ENCODE measurements at regions not wholly inside any gene's neighbourhood (a gene's known extent, or its start where the extent isn't known, plus 50 kb on each side); places are given as distances from the start of the nearest gene placed in this dataset.
"Not testable (repeated sequence)": the region's sequence is repeated elsewhere in the genome, so short reads cannot be mapped to it uniquely, and the experiment has no call there.

DNA sequence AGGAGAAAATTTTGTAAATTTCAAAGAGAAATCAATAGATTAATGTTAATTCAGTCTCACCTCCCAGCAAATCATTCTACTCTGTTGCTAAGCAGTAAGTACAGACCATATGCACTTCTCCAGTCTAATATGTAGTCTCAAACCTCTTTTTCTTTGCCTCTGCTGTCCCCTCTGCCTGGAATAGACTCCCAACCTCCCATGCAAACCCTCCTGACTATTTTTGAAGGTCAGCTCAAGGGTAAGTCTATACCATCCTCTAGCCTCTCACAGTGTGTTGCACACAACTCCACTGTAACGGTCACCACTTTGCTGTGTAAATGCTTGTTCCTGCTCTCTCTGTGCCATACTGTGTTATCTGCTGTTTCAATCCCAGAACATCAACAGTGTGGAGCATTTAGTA lies 94.5 kb upstream of the TRIM77 start:
- not testable (repeated sequence) for DNase-seq

GRCh38 chr11:89616161-89616560 lies 93.9 kb upstream of the TRIM77 start:
- DNase-seq: not testable (repeated sequence)

DNA sequence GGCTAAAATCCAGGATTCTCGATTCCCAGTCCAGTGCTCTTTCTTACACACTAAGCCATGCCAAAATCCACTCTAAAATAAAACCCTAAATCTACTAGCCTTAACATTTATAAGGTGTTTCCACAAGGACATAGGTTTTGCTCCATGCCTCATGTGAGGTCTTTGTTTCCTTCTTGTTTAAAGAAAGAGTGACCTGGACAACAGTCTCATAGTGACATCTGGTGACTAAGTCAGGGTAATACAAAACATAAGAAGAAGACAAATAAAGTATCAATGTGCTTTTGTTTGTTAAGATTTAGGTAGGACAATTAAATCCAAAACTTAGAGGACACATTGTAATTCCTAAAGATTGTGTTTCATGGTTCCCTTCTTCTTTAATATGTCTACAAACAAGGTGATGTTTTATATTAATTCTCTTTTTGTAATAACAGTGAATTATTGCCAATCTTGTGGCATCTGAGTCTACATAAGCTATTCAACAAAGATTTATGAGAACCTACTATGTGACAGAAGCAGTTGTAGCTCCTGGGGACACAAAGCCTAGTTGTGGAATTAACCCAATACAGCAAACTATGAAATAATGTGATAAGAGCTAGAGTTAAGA lies 93.0 kb upstream of the TRIM77 start:
- DNase-seq: peak in 1 of 2 experiments; percentile 12

DNA sequence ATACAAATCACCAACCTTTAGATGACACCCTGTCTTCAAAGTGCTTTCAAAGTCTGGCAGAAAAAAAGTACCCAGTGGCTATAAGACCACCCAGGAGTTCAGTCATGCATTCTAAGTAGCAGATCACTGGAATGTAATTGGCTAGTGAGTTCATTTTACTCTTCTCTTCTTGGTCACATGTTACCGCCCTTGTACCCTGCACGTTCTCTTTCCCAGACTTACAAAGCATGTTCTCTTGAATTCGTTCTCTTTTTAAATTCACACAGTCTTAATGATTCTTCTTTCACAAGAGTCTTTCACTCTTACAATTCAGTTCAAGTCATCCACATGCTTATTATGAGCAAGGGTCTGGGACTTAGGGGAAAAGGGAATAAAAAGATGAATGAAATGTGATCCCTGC lies 89.4 kb upstream of the TRIM77 start:
- not testable (repeated sequence) for DNase-seq

DNA sequence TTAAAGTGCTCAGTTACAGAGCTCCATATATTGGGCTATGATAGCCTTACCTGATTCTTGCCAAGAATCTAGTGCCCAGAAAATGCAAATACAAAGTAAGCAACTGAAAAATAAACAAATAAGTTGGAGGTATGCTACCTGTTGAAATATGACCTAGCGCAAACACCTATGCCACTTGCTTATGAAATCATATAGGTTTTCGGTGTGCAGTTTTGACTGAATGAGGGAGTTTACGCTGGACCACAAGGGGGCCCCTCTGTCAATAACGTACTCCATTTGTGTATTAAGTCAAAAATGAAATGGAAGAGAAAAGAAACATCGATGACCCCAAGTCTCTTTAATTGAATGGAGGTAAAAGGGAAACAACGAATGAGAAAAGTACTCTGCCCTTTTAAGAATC lies 84.9 kb upstream of the TRIM77 start:
- DNase-seq: no peak

DNA sequence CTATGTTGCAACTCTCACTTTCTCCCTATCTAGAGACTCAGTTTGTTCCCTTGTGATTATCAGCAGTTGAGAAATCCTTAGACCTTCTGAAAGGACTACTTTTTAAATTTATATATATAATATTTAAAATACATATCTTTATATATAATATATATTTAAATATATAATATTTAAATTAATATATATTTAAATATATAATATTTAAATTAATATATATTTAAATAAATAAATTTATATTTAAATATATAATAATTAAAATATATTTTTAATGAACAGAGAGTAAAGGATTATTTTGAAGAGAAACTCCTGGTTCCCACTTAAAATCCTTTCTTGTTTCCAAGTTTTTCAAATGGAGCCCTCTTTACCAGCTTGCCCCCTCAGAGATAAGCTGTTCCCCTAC lies 83.7 kb upstream of the TRIM77 start:
- no peak for DNase-seq

GRCh38 chr11:89626881-89627280 lies 83.2 kb upstream of the TRIM77 start:
- DNase-seq: not testable (repeated sequence)

GRCh38 chr11:89633135-89633705 lies 76.9 kb upstream of the TRIM77 start:
- no peak for DNase-seq

DNA sequence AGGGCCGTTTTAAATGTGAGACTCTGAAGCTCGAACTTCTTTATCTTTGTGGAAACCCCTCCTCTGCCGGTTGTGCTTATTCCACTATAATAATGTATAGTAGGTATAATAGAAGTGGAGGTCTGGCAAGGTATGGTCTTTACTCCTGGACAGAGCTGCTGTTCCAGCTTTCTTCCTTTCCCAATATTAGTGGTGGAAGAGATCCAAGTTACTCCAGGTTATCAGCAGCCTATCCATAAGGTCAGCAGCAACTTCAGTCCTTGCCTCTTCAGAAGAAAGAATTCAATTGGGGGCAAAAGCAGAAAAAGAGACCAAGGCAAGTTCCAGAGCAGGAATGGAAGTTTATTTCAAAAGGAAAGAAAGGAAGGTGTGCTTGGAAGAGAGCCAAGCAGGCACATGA lies 69.3 kb upstream of the TRIM77 start:
- DNase-seq: not testable (repeated sequence)

DNA sequence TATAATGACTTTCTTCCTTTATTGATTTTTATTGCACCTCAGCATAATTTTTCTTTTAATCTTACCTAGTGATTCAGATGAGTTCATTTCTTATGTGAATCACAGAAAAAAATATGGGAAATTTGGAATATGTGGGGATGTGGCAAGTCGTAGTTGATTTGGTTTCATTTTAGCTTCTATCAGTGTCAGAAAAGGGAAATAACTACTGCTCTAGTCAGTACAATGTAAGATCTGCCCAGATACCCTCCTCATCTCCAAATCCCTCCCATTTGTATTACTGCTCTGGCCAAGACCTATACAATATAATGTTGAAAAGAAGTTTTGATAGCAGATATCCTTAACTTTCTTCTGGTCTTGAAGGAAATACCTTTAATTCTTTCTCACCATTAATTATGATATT lies 61.9 kb upstream of the TRIM77 start:
- DNase-seq: not testable (repeated sequence)

- DNase-seq: not testable (repeated sequence)
These were observed 61.1 kb upstream of the TRIM77 start for GRCh38 chr11:89648996-89649395.

GRCh38 chr11:89654669-89655068 lies 55.4 kb upstream of the TRIM77 start:
- not testable (repeated sequence) for DNase-seq

GRCh38 chr11:89658767-89659166 lies 51.3 kb upstream of the TRIM77 start:
- DNase-seq: not testable (repeated sequence)

GRCh38 chr11:89659414-89659813 lies 50.7 kb upstream of the TRIM77 start:
- not testable (repeated sequence) for DNase-seq

GRCh38 chr11:89660234-89660633 lies 49.9 kb upstream of the TRIM77 start:
- DNase-seq: no peak
